ENCODE measurements at regions not wholly inside any gene's neighbourhood (a gene's known extent, or its start where the extent isn't known, plus 50 kb on each side); places are given as distances from the start of the nearest gene placed in this dataset.

DNA sequence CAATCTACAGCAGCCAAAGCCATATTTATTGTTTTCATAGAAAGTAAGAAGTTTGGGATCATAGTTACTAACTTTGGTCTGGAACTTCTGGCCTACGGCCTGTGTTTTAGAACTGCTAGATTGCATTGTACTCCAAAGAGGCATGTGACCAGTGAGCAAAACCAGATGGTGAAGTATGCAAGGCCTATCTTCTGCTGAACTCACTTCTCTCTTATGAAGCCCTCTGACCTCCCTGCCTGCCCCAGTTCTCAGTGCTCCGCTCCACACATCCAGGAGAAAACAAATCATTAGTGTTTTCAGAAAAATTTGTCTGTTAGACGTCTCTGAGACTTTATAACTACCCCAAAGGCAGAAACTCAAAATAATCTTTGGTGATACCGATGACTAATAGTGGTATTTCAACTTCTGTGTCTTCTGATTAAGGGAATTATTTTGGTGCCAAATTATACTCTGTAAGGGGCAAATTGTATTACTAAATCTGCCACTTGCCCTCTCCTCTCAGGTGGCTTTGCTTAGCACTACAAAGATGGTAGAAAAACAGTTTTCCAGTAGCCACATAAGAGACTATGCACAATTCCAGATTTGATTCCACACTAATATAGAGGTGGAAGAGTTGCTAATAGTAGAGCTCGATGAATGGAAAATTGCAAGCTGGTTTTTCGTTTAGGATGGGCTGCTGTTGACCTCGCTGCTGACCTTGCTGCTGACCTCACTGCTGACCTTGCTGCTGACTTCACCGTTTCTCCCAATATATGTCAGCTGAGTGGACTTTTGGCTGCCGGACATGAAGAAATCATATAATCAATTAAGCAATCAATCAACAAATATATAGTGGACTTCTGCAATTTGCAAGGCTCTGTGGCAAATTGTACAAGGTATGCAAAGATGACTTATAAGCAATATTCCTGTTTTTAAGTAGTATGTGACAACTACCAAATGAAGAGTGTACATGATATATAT, 147.5 kb downstream of the KITLG start:
- intact Hi-C loops (cut with micrococcal nuclease; ENCODE audit: unreplicated experiment) = no loop called here
- Mint-ChIP-seq H3K36me3 (ENCODE audit: insufficient read depth, unreplicated experiment) (peaks cover 11% of the 10 kb centered on the region), H3K4me3 (ENCODE audit: unreplicated experiment) (no peak overlapping the region), H3K27ac (ENCODE audit: unreplicated experiment) (no peak overlapping the region), H3K4me1 (ENCODE audit: low read depth, unreplicated experiment) (peaks cover under 1% of the 10 kb centered on the region), H3K27me3 (ENCODE audit: insufficient read depth, unreplicated experiment) (no peaks in the 10 kb centered on the region), H3K9me3 (ENCODE audit: unreplicated experiment) (no peaks in the 10 kb centered on the region)
- no peaks in the 10 kb centered on the region for H3K4me1 ChIP-seq
- no peak overlapping the region for H3K4me3 ChIP-seq (ENCODE audit: low read depth, low read length)
- no peak for DNase-seq
- ChIA-PET POLR2A (no interaction called here), CTCF (no interaction called here)
- BruUV-seq (replicated peaks) = no TSS peak
- 0 out of 2 replicates have a peak, but pooled peaks cover 11% of the 10 kb centered on the region for H3K9me3 ChIP-seq
- TF ChIP-seq, protein P1, sequence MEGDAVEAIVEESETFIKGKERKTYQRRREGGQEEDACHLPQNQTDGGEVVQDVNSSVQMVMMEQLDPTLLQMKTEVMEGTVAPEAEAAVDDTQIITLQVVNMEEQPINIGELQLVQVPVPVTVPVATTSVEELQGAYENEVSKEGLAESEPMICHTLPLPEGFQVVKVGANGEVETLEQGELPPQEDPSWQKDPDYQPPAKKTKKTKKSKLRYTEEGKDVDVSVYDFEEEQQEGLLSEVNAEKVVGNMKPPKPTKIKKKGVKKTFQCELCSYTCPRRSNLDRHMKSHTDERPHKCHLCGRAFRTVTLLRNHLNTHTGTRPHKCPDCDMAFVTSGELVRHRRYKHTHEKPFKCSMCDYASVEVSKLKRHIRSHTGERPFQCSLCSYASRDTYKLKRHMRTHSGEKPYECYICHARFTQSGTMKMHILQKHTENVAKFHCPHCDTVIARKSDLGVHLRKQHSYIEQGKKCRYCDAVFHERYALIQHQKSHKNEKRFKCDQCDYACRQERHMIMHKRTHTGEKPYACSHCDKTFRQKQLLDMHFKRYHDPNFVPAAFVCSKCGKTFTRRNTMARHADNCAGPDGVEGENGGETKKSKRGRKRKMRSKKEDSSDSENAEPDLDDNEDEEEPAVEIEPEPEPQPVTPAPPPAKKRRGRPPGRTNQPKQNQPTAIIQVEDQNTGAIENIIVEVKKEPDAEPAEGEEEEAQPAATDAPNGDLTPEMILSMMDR (IDR thresholded peaks at IDR 0.05; ENCODE audit: insufficient read depth in 1 of 2, low read depth in 1 of 2, low read length in 1 of 2, severe bottlenecking in 1 of 2, unreplicated experiment in 1 of 2) = no peak
- no peaks in the 10 kb centered on the region for H3K27me3 ChIP-seq (replicated peaks; ENCODE audit: control insufficient read depth, insufficient read depth, low read length)
- H3K36me3 ChIP-seq (ENCODE audit: control insufficient read depth, insufficient read depth, low read length) = no peaks in the 10 kb centered on the region

DNA sequence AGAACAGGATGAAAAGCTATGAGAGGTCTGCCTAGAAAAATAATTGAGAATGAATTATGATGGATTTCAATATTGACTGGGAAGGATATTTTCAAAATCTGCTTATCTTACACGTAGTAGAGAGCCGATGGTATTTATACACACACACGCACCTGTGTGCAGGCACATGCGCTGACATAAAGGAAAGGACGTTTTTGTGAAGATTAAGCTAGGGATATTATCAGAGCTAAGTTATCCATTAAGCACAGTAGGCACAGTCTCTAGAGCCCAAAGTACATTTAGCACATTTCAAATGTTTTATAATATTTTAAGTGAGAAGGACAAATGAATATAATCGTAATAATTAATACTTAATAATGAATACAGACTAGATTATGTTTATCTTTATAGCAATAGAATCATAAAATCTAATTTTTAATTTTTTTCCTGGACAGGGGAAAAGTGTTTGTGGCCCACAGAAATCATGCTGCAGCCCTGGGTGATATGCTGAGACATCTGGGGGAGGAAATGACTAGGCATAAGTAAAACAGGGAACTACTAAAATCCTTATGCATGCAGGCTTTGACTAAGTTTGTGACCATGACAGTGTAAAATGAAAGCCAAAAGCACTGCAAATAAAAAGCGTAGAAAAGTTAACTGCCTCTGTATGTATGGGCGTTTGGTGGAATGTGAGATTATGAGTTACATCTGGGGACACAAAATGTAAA, 146.1 kb downstream of the KITLG start:
- Mint-ChIP-seq H3K4me3 (ENCODE audit: unreplicated experiment) (no peak overlapping the region), H3K9me3 (ENCODE audit: unreplicated experiment) (no peaks in the 10 kb centered on the region), H3K4me1 (ENCODE audit: low read depth, unreplicated experiment) (peaks cover 7% of the 10 kb centered on the region), H3K27ac (ENCODE audit: unreplicated experiment) (no peak overlapping the region), H3K36me3 (ENCODE audit: insufficient read depth, unreplicated experiment) (peaks cover under 1% of the 10 kb centered on the region), H3K27me3 (ENCODE audit: insufficient read depth, unreplicated experiment) (no peaks in the 10 kb centered on the region)
- Histone ChIP-seq H3K4me3 (ENCODE audit: low read depth, low read length) (no peak overlapping the region), H3K9me3 (0 out of 2 replicates have a peak, but pooled peaks cover under 1% of the 10 kb centered on the region), H3K4me1 (peaks cover 3% of the 10 kb centered on the region; the same call in 1 of the 2 replicates), H3K27me3 (replicated peaks; ENCODE audit: control insufficient read depth, insufficient read depth, low read length) (no peaks in the 10 kb centered on the region), H3K36me3 (ENCODE audit: control insufficient read depth, insufficient read depth, low read length) (no peaks in the 10 kb centered on the region)
- CTCF ChIA-PET = no interaction called here
- TF ChIP-seq, protein P1 (IDR thresholded peaks at IDR 0.05; ENCODE audit: insufficient read depth in 1 of 2, low read depth in 1 of 2, low read length in 1 of 2, severe bottlenecking in 1 of 2, unreplicated experiment in 1 of 2) = no peak
- DNase-seq = no peak
- no TSS peak for BruUV-seq (replicated peaks)
- POLR2A ChIA-PET = no interaction called here
- intact Hi-C loops (cut with micrococcal nuclease; ENCODE audit: unreplicated experiment) = no loop called here

DNA sequence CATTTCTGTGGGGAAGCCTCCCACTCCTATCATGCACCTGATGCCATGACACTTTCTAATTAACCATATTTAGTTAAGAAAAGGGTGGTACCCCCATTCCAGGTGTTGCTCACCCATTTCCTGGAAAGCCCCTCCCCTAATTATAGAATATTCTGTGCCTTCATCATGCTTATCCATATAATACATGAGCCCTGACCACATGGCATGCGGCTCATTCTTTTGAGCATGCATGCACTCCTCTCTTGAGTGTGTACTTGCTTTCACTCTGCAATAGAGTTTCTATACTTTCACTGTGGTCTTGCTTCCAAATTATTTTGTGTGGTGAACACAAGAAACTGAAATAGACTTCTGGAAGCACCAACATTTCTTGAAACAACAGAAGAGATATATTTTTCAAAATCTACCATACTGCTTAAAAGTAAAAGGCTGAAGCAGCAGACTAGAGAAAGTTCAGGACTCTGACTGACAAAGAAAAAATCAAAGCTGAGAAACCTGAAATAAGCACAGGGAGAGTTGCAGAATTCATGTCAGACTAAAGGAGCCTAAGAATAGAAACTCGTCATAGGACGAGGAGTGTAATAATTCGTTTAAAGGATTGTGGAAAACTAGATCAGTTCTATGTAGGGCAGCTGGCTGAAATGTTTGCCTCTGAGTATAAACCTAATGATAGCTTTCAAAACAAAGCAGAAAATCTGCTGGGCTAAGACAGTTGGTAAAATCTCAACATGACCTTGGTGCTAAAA, 144.8 kb downstream of the KITLG start:
- no peak overlapping the region for H3K4me3 ChIP-seq (ENCODE audit: low read depth, low read length)
- DNase-seq = no peak
- H3K4me1 ChIP-seq = peaks cover 3% of the 10 kb centered on the region; the same call in 1 of the 2 replicates
- Mint-ChIP-seq H3K36me3 (ENCODE audit: insufficient read depth, unreplicated experiment) (no peaks in the 10 kb centered on the region), H3K27me3 (ENCODE audit: insufficient read depth, unreplicated experiment) (no peaks in the 10 kb centered on the region), H3K4me1 (ENCODE audit: low read depth, unreplicated experiment) (peaks cover 7% of the 10 kb centered on the region), H3K9me3 (ENCODE audit: unreplicated experiment) (peaks cover under 1% of the 10 kb centered on the region), H3K4me3 (ENCODE audit: unreplicated experiment) (no peak overlapping the region), H3K27ac (ENCODE audit: unreplicated experiment) (no peak overlapping the region)
- ChIA-PET CTCF (no interaction called here), POLR2A (no interaction called here)
- no peaks in the 10 kb centered on the region for H3K27me3 ChIP-seq (replicated peaks; ENCODE audit: control insufficient read depth, insufficient read depth, low read length)
- no peaks in the 10 kb centered on the region for H3K36me3 ChIP-seq (ENCODE audit: control insufficient read depth, insufficient read depth, low read length)
- TF ChIP-seq, protein P1 (IDR thresholded peaks at IDR 0.05; ENCODE audit: insufficient read depth in 1 of 2, low read depth in 1 of 2, low read length in 1 of 2, severe bottlenecking in 1 of 2, unreplicated experiment in 1 of 2) = no peak
- 0 out of 2 replicates have a peak, but pooled peaks cover 2% of the 10 kb centered on the region for H3K9me3 ChIP-seq
- intact Hi-C loops (cut with micrococcal nuclease; ENCODE audit: unreplicated experiment) = no loop called here
- no TSS peak for BruUV-seq (replicated peaks)
